ENCODE measurements at regions not wholly inside any gene's neighbourhood (a gene's known extent, or its start where the extent isn't known, plus 50 kb on each side); places are given as distances from the start of the nearest gene placed in this dataset.

DNA sequence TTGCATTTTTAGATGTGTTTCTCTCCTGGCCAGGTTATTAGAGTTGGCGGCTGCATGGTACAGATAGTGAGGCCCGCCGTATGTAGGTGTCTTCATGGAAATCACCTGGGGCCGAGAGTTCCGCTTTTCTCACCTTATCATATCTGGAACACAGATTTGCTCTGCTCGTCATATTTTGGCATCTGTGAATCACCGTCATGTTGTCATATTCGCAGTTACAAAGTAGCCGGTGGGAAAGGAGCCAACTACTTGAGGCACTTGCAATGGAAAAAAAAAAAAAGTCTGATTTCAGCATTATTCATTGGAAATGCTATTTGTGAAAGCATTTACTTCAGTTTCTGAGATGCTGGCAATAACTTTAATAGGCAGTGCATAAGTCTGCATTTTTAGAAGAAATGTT lies 1715.2 kb upstream of the TENM3 start:
- no peak overlapping the region for H3K27ac Mint-ChIP-seq
- no peaks in the 10 kb centered on the region for H3K36me3 Mint-ChIP-seq (ENCODE audit: low read depth)
- H3K9me3 Mint-ChIP-seq, result no peaks in the 10 kb centered on the region

DNA sequence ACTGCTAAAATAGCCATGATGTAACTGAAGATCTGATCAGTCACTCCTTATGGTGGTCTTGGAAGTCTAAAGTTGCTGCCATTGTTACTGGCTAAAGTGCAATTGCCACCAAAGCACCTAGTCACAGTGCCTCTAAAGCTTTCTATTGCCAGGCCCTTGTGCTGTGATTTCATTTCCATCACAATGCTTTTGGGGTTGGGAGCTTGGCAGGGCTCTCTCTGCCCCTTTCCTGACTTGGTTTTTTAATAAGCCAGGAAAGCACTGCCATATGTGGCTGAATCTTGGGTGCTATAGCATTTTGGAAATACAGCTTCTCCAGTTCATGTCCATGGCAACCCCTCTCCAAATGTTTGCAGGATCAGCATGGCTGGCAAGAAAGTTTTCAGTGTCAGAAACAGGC lies 1712.4 kb upstream of the TENM3 start:
- TF ChIP-seq, protein P1, sequence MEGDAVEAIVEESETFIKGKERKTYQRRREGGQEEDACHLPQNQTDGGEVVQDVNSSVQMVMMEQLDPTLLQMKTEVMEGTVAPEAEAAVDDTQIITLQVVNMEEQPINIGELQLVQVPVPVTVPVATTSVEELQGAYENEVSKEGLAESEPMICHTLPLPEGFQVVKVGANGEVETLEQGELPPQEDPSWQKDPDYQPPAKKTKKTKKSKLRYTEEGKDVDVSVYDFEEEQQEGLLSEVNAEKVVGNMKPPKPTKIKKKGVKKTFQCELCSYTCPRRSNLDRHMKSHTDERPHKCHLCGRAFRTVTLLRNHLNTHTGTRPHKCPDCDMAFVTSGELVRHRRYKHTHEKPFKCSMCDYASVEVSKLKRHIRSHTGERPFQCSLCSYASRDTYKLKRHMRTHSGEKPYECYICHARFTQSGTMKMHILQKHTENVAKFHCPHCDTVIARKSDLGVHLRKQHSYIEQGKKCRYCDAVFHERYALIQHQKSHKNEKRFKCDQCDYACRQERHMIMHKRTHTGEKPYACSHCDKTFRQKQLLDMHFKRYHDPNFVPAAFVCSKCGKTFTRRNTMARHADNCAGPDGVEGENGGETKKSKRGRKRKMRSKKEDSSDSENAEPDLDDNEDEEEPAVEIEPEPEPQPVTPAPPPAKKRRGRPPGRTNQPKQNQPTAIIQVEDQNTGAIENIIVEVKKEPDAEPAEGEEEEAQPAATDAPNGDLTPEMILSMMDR (IDR thresholded peaks at IDR 0.05; ENCODE audit: unreplicated experiment in 3 of 3), result no peak
- Mint-ChIP-seq H3K4me3 (no peak overlapping the region), H3K27me3 (ENCODE audit: low read depth) (no peaks in the 10 kb centered on the region), H3K4me1 (no peaks in the 10 kb centered on the region), H3K36me3 (ENCODE audit: low read depth) (no peaks in the 10 kb centered on the region), H3K27ac (no peak overlapping the region), H3K9me3 (no peaks in the 10 kb centered on the region)

More for the DNA sequence above, 1715.2 kb upstream of the TENM3 start:
- no peak overlapping the region for H3K4me3 Mint-ChIP-seq
- no peaks in the 10 kb centered on the region for H3K27me3 Mint-ChIP-seq (ENCODE audit: low read depth)
- no peaks in the 10 kb centered on the region for H3K4me1 Mint-ChIP-seq
- TF ChIP-seq, protein P1 (IDR thresholded peaks at IDR 0.05; ENCODE audit: unreplicated experiment in 3 of 3), result no peak

DNA sequence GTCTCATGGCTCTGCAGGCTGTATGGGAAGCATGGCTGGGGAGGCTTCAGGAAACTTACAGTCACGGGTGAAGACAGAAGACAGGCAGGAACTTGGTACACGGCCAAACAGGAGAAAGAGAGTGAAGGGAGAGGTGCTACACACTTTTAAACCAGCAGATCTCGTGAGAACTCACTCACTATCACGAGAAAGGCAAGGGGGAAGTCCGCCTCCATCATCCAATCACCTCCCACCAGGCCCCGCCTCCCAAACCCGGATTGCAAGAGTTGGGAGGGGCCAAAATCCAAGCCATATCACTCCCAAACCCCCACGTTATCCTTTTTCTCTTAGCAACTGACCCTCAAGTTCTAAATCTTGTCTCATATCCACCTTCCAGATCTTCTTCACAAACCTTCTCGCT lies 1710.5 kb upstream of the TENM3 start:
- no peak overlapping the region for H3K27ac Mint-ChIP-seq
- TF ChIP-seq, protein P1 (IDR thresholded peaks at IDR 0.05; ENCODE audit: unreplicated experiment in 3 of 3), result no peak
- no peaks in the 10 kb centered on the region for H3K36me3 Mint-ChIP-seq (ENCODE audit: low read depth)
- no peaks in the 10 kb centered on the region for H3K9me3 Mint-ChIP-seq
- peaks cover 4% of the 10 kb centered on the region for H3K4me1 Mint-ChIP-seq
- no peaks in the 10 kb centered on the region for H3K27me3 Mint-ChIP-seq (ENCODE audit: low read depth)
- H3K4me3 Mint-ChIP-seq, result no peak overlapping the region

DNA sequence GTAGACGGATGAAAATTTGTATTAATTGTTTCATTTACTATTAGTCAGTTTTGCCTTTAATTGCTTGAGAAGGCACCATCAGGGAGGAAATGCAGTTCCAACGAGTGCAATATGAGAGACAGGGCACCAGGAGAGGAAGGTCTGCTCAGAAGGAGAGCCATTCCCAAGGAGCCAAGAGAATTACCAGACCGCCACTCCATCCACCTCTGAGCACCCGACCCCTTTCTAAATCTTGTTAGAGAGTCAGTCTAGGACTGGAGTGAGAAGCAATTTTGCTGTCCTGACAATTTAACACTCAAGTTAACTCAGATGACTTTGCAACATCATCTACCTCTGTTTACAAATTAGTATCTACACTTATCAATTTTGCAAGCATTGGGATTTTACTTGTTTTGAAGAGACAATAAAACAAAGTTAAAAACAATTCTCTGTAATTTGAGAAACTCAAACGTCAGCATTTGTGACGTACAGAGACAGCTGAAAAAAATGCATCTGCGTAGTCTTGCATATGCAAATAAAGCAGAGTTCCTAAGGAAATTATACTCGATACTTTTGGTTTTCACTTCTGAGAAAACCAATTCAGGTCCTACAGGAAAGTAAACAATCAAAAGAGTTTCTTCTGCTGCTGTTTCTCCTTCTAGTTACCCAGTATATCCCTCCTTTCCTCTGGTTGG lies 1704.7 kb upstream of the TENM3 start:
- Mint-ChIP-seq H3K27ac (no peak overlapping the region), H3K36me3 (ENCODE audit: low read depth) (no peaks in the 10 kb centered on the region), H3K27me3 (ENCODE audit: low read depth) (no peaks in the 10 kb centered on the region), H3K4me1 (peaks cover 31% of the 10 kb centered on the region), H3K4me3 (no peak overlapping the region), H3K9me3 (no peaks in the 10 kb centered on the region)
- TF ChIP-seq, protein P1 (IDR thresholded peaks at IDR 0.05; ENCODE audit: unreplicated experiment in 3 of 3), result no peak

DNA sequence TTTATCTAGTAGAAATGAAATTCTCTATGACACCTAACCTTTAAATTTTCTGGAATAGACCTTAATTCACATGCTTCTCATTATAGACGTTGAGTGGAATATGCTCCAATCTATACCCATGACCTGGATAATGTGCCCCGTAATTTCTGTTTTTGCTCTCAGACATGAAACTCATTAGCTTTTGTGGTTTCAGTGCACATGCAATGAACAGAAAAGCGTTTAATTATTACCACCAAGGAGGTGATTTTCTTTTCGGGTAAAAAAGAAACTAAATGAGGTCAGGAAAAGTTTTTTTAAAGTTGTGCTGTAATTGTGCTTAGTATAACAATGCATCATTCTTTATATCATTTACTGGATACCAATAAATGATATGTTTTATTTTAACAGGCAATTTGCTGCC lies 1703.9 kb upstream of the TENM3 start:
- TF ChIP-seq, protein P1 (IDR thresholded peaks at IDR 0.05; ENCODE audit: unreplicated experiment in 3 of 3), result no peak
- Mint-ChIP-seq H3K4me3 (no peak overlapping the region), H3K36me3 (ENCODE audit: low read depth) (no peaks in the 10 kb centered on the region), H3K27ac (peak overlapping the region in 1 of 3 experiments; percentile 15), H3K9me3 (no peaks in the 10 kb centered on the region), H3K4me1 (peaks cover 31% of the 10 kb centered on the region), H3K27me3 (ENCODE audit: low read depth) (no peaks in the 10 kb centered on the region)

DNA sequence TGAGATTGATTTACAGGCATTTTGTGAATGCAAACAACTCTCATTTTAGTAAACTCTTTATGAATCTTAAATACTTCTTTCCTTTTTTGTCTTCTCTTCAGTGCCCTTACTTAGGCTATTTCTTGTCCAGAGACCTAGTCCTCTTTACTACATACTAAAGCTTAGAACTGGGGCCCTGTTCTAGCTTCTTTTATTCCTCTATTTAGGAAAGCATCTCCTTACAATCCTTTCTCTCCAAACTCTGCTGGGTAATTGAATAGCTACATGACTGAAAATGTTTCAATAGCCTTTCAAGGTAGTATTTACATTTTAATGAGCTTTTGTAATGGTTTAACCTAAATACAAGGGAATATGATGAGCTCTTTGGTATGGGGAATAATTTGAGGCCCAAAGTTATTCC lies 1701.5 kb upstream of the TENM3 start:
- Mint-ChIP-seq H3K4me3 (no peak overlapping the region), H3K9me3 (no peaks in the 10 kb centered on the region)
- TF ChIP-seq, protein P1 (IDR thresholded peaks at IDR 0.05; ENCODE audit: unreplicated experiment in 3 of 3), result no peak

More for the DNA sequence above, 1701.5 kb upstream of the TENM3 start:
- H3K36me3 Mint-ChIP-seq (ENCODE audit: low read depth), result no peaks in the 10 kb centered on the region
- H3K4me1 Mint-ChIP-seq, result peaks cover 31% of the 10 kb centered on the region
- H3K27me3 Mint-ChIP-seq (ENCODE audit: low read depth), result no peaks in the 10 kb centered on the region
- peak overlapping the region in 1 of 3 experiments; percentile 16 for H3K27ac Mint-ChIP-seq
